A549 (cell line): ENCODE measurements at regions not wholly inside any gene's neighbourhood (a gene's known extent, or its start where the extent isn't known, plus 50 kb on each side); places are given as distances from the start of the nearest gene placed in this dataset.

Source experiments
- ATAC-seq, 2 experiments: fragments of 200-7000 bp in 1 of 2; fragments of >200 bp in 1 of 2; cut with Nextera tagmentation in 1 of 2; cut with Tn5 transposase in 1 of 2; 3 replicates each; pipeline versions ENCODE4 v1.8.0 to v1.9.1; 2018 to 2020; ENCODE audit warnings: mild to moderate bottlenecking in 1 of 2, moderate library complexity in 1 of 2
- CTCF ChIA-PET: fragments of 300-600 bp; sonication (Branson Sonifier 250); formaldehyde crosslinking; extraction: SDS; loops from one replicate; lab custom pipeline; 2021; ENCODE audit warnings: antibody characterized with exemption, inconsistent platforms; lab: Yijun Ruan, JAX
- POLR2A ChIA-PET: fragments of 350-600 bp; formaldehyde crosslinking; extraction: SDS; loops from one replicate; lab custom pipeline; 2021; ENCODE audit warnings: antibody characterized with exemption, inconsistent platforms; lab: Yijun Ruan, JAX
- DNase-seq, 2 experiments: peaks; one replicate each; pipeline versions ENCODE4 v3.0.0 to v3.0.0-alpha.2; 2011 to 2016; ENCODE audit warnings: low read depth in 1 of 2, low spot score in 1 of 2
- FAIRE-seq: peaks from 2 replicates; lab custom pipeline; 2011; peaks lifted over from hg19 to GRCh38; lab: Jason Lieb, UNC
- H3K27ac ChIP-seq, 2 experiments: fragments of >200 bp; sonication (Bioruptor Twin); formaldehyde crosslinking; 3 replicates each; pipeline ENCODE4 v1.5.1; 2016 to 2017
- H3K4me1 ChIP-seq: fragments of >200 bp; sonication (Bioruptor Twin); formaldehyde crosslinking; 3 replicates; pipeline ENCODE4 v1.6.1; 2016
- H3K4me2 ChIP-seq: fragments of >200 bp; sonication (Bioruptor Twin); formaldehyde crosslinking; 3 replicates; pipeline ENCODE4 v1.6.1; 2016
- H3K4me3 ChIP-seq: fragments of >200 bp; sonication (Bioruptor Twin); formaldehyde crosslinking; 3 replicates; pipeline ENCODE4 v1.5.1; 2016
- H3K9me3 ChIP-seq: fragments of >200 bp; sonication (Bioruptor Twin); formaldehyde crosslinking; 3 replicates; pipeline ENCODE4 v1.6.1; 2016
- BHLHE40 ChIP-seq: IDR thresholded peaks from 2 replicates; pipeline ENCODE4 v1.6.1; 2012; ENCODE audit warnings: low read depth, low read length, inconsistent platforms
- CEBPB ChIP-seq, 2 experiments: fragments of >200 bp in 1 of 2; sonication (Bioruptor Twin) in 1 of 2; formaldehyde crosslinking in 1 of 2; IDR thresholded peaks; 2 replicates each; pipeline ENCODE4 v1.6.1; 2012 to 2016
- EP300 ChIP-seq, 2 experiments: fragments of >200 bp; sonication (Bioruptor Twin); formaldehyde crosslinking; IDR thresholded peaks; 2 replicates in 1 of 2; 3 replicates in 1 of 2; pipeline ENCODE4 v1.6.1; 2016 to 2017
- FOXS1 ChIP-seq: fragments of 250-450 bp; sonication (Bioruptor Pico); IDR thresholded peaks from 2 replicates; pipeline ENCODE4 v1.5.0; 2020; ENCODE audit warnings: mild to moderate bottlenecking, moderate library complexity
- HOXB13 ChIP-seq: fragments of 250-450 bp; sonication (Bioruptor Pico); IDR thresholded peaks from 2 replicates; pipeline ENCODE4 v1.5.0; 2020; ENCODE audit warnings: low read depth, mild to moderate bottlenecking, moderate library complexity
- HOXB5 ChIP-seq: fragments of 250-450 bp; sonication (Bioruptor Pico); IDR thresholded peaks from 2 replicates; pipeline ENCODE4 v1.5.0; 2020; ENCODE audit warnings: mild to moderate bottlenecking, moderate library complexity
- KDM1A ChIP-seq: fragments of 200-600 bp; sonication (generic); IDR thresholded peaks from 2 replicates; pipeline ENCODE4 v1.6.1; 2016; ENCODE audit warnings: low read depth, mild to moderate bottlenecking
- MAFK ChIP-seq: fragments of 450-650 bp; IDR thresholded peaks from 2 replicates; pipeline ENCODE4 v1.6.1; 2014; ENCODE audit not compliant: partially characterized antibody
- NPAS2 ChIP-seq: fragments of 250-450 bp; sonication (Bioruptor Pico); IDR thresholded peaks from 2 replicates; pipeline ENCODE4 v1.8.0; 2022; ENCODE audit warnings: mild to moderate bottlenecking, moderate library complexity, borderline replicate concordance
- POLR2A ChIP-seq: IDR thresholded peaks from 2 replicates; pipeline ENCODE4 v1.6.1; 2012; ENCODE audit warnings: mild to moderate bottlenecking, low read length
- RNF2 ChIP-seq: fragments of 200-600 bp; sonication (generic); IDR thresholded peaks from 2 replicates; pipeline ENCODE4 v1.6.1; 2016; ENCODE audit warnings: low read depth, mild to moderate bottlenecking, antibody characterized with exemption, moderate library complexity, borderline replicate concordance
- ZSCAN20 ChIP-seq: fragments of 250-450 bp; sonication (Bioruptor Pico); IDR thresholded peaks from 2 replicates; pipeline ENCODE4 v1.8.0; 2022; ENCODE audit warnings: mild to moderate bottlenecking, moderate library complexity
- WGBS: methylation state at CpG from one replicate; pipeline ENCODE4 v1.1.6; 2017; ENCODE audit errors: missing lambda C conversion rate; 5-methylcytosine and 5-hydroxymethylcytosine counted together
- TF ChIP-seq, protein P1 (sequence below): fragments of >200 bp; sonication (Bioruptor Twin); formaldehyde crosslinking; IDR thresholded peaks from 3 replicates; pipeline ENCODE4 v1.5.1; 2016
- TF ChIP-seq, protein P2 (sequence below): fragments of 450-650 bp; IDR thresholded peaks from 2 replicates; pipeline ENCODE4 v1.6.1; 2014; ENCODE audit warnings: antibody characterized with exemption
- TF ChIP-seq, protein P3 (sequence below): IDR thresholded peaks from 2 replicates; pipeline ENCODE4 v1.6.1; 2012
- TF ChIP-seq, protein P4 (sequence below): IDR thresholded peaks from 2 replicates; pipeline ENCODE4 v1.6.1; 2012; ENCODE audit warnings: low read depth, borderline replicate concordance
- TF ChIP-seq, protein P5 (sequence below): fragments of >200 bp; sonication (Bioruptor Twin); formaldehyde crosslinking; IDR thresholded peaks from 3 replicates; pipeline ENCODE4 v1.6.1; 2016

DNA sequence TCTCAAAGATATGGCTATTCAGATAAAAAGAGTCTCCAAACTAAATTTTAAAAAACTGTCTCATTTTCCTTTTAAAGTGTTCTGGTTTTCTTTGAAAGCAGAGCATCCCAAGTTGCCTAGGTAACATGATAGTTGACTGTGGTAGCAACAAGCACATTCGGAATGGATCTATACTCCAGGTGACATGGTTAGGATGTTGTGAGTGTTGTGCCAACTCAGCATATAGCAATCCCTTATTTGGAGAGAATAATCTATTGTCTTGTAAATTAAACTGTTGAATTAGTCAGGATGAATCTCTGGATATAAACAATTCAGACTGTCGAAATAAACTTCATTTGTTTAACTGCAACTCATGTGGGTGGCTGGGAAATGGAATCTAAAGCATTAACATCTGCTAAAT lies 418.6 kb downstream of the TUSC7 start:
- Histone ChIP-seq H3K4me2 (no peak overlapping the region), H3K9me3 (no peaks in the 10 kb centered on the region), H3K27ac (no peak overlapping the region), H3K4me1 (no peaks in the 10 kb centered on the region), H3K4me3 (no peak overlapping the region)
- POLR2A ChIA-PET: no interaction called here
- WGBS: 66% methylated on average over 2 of the region's 2 CpGs
- CTCF ChIA-PET: no interaction called here
- no peak for DNase-seq
- TF ChIP-seq MAFK (peak; percentile 83), FOXS1 (no peak)
- no peak for ATAC-seq
- FAIRE-seq: no peak

DNA sequence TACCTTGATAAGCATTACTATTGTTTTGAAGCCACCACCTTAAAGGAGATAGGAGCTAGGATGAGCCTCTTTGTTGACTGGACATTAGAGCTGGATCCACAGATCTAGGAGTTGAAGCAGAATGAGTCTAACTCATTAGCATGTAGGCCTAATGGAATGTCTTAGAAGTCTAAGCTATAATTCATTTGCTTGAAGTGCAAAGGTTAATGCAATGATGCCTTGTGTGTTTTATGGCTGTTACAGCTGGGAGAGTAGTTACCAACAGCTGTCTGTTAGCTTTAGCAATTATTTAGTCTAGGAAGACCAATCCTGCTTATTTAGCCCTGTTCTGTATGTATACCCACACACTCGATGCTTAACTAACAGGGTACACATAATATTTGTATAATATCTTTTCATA lies 419.3 kb downstream of the TUSC7 start:
- POLR2A ChIA-PET: no interaction called here
- ATAC-seq (no peak), FAIRE-seq (no peak), DNase-seq (no peak)
- H3K4me3 ChIP-seq: no peak overlapping the region
- H3K9me3 ChIP-seq: no peaks in the 10 kb centered on the region
- TF ChIP-seq HOXB13 (CRISPR knock-in tag): no peak
- no peak for TF ChIP-seq BHLHE40
- TF ChIP-seq, protein P1, sequence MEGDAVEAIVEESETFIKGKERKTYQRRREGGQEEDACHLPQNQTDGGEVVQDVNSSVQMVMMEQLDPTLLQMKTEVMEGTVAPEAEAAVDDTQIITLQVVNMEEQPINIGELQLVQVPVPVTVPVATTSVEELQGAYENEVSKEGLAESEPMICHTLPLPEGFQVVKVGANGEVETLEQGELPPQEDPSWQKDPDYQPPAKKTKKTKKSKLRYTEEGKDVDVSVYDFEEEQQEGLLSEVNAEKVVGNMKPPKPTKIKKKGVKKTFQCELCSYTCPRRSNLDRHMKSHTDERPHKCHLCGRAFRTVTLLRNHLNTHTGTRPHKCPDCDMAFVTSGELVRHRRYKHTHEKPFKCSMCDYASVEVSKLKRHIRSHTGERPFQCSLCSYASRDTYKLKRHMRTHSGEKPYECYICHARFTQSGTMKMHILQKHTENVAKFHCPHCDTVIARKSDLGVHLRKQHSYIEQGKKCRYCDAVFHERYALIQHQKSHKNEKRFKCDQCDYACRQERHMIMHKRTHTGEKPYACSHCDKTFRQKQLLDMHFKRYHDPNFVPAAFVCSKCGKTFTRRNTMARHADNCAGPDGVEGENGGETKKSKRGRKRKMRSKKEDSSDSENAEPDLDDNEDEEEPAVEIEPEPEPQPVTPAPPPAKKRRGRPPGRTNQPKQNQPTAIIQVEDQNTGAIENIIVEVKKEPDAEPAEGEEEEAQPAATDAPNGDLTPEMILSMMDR: no peak
- TF ChIP-seq EP300 (IDR thresholded peaks at IDR 0.05): no peak
- no peak for TF ChIP-seq NPAS2
- TF ChIP-seq, protein P2, sequence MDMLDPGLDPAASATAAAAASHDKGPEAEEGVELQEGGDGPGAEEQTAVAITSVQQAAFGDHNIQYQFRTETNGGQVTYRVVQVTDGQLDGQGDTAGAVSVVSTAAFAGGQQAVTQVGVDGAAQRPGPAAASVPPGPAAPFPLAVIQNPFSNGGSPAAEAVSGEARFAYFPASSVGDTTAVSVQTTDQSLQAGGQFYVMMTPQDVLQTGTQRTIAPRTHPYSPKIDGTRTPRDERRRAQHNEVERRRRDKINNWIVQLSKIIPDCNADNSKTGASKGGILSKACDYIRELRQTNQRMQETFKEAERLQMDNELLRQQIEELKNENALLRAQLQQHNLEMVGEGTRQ: no peak
- WGBS: 33% methylated on average over 1 of the region's 1 CpG
- CTCF ChIA-PET: no interaction called here
- H3K4me2 ChIP-seq: no peak overlapping the region
- H3K4me1 ChIP-seq: no peaks in the 10 kb centered on the region
- H3K27ac ChIP-seq: no peak overlapping the region

DNA sequence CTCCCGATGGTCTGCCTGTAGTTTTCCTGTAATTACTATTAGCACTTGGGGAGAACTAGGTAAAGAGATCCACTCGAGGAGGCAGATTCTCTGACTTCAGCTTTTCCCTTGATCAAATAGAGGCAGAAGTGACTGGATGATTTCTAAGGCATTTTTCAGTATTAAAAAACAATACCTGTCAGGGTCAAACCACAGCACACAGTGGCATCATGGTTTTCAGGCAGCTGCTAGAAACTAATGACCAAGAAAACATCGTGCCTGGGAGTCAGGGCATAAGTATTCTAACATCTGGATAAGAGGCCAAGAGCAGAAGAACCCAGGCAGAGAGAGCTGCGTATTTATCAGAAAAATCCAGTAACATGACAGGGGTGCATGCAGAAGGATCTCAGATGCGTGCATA lies 419.9 kb downstream of the TUSC7 start:
- Histone ChIP-seq H3K4me2 (no peak overlapping the region), H3K4me3 (no peak overlapping the region), H3K27ac (no peak overlapping the region), H3K4me1 (no peaks in the 10 kb centered on the region), H3K9me3 (no peaks in the 10 kb centered on the region)
- TF ChIP-seq ZSCAN20 (CRISPR knock-in tag): no peak
- TF ChIP-seq HOXB5 (CRISPR knock-in tag): no peak
- TF ChIP-seq, protein P3, sequence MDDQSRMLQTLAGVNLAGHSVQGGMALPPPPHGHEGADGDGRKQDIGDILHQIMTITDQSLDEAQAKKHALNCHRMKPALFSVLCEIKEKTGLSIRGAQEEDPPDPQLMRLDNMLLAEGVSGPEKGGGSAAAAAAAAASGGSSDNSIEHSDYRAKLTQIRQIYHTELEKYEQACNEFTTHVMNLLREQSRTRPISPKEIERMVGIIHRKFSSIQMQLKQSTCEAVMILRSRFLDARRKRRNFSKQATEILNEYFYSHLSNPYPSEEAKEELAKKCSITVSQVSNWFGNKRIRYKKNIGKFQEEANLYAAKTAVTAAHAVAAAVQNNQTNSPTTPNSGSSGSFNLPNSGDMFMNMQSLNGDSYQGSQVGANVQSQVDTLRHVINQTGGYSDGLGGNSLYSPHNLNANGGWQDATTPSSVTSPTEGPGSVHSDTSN: no peak
- TF ChIP-seq CEBPB (IDR thresholded peaks at IDR 0.05): no peak
- TF ChIP-seq, protein P4, sequence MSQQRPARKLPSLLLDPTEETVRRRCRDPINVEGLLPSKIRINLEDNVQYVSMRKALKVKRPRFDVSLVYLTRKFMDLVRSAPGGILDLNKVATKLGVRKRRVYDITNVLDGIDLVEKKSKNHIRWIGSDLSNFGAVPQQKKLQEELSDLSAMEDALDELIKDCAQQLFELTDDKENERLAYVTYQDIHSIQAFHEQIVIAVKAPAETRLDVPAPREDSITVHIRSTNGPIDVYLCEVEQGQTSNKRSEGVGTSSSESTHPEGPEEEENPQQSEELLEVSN: no peak
- TF ChIP-seq, protein P5, sequence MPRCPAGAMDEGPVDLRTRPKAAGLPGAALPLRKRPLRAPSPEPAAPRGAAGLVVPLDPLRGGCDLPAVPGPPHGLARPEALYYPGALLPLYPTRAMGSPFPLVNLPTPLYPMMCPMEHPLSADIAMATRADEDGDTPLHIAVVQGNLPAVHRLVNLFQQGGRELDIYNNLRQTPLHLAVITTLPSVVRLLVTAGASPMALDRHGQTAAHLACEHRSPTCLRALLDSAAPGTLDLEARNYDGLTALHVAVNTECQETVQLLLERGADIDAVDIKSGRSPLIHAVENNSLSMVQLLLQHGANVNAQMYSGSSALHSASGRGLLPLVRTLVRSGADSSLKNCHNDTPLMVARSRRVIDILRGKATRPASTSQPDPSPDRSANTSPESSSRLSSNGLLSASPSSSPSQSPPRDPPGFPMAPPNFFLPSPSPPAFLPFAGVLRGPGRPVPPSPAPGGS: no peak
- TF ChIP-seq RNF2: no peak
- no peak for TF ChIP-seq KDM1A
- no peak for TF ChIP-seq POLR2A
- ChIA-PET CTCF (no interaction called here), POLR2A (no interaction called here)
- no peak for FAIRE-seq
- DNase-seq: no peak
- ATAC-seq: no peak
- 47% methylated on average over 5 of the region's 5 CpGs for WGBS
